ENCODE measurements at regions not wholly inside any gene's neighbourhood (a gene's known extent, or its start where the extent isn't known, plus 50 kb on each side); places are given as distances from the start of the nearest gene placed in this dataset.

- DNase-seq = no peak
Measured at GRCh38 chr16:66133643-66134338, 232.7 kb upstream of the CDH5 start.

- DNase-seq = no peak
Measured at GRCh38 chr16:66131895-66132294, 234.6 kb upstream of the CDH5 start.

GRCh38 chr16:66131156-66131807, 235.2 kb upstream of the CDH5 start:
- DNase-seq = no peak

- DNase-seq = no peak
Measured at GRCh38 chr16:66130296-66130905, 236.1 kb upstream of the CDH5 start.

GRCh38 chr16:66129196-66129595, 237.3 kb upstream of the CDH5 start:
- DNase-seq = no peak

GRCh38 chr16:66128371-66128770, 238.1 kb upstream of the CDH5 start:
- no peak for DNase-seq

GRCh38 chr16:66127459-66128370, 238.8 kb upstream of the CDH5 start:
- DNase-seq = peak; percentile 57

- DNase-seq = no peak
Measured at GRCh38 chr16:66121466-66121865, 245.0 kb upstream of the CDH5 start.

GRCh38 chr16:66120656-66121055, 245.8 kb upstream of the CDH5 start:
- no peak for DNase-seq

GRCh38 chr16:66116163-66117002, 250.1 kb upstream of the CDH5 start:
- no peak for DNase-seq

- DNase-seq = no peak
Measured at GRCh38 chr16:66115373-66115772, 251.1 kb upstream of the CDH5 start.

GRCh38 chr16:66113223-66113622, 253.3 kb upstream of the CDH5 start:
- no peak for DNase-seq

GRCh38 chr16:66109677-66110076, 256.8 kb upstream of the CDH5 start:
- no peak for DNase-seq

GRCh38 chr16:66107661-66108060, 258.8 kb upstream of the CDH5 start:
- no peak for DNase-seq

GRCh38 chr16:66103211-66103610, 263.3 kb upstream of the CDH5 start:
- no peak for DNase-seq

GRCh38 chr16:66099306-66099705, 267.2 kb upstream of the CDH5 start:
- peak; percentile 30 for DNase-seq

GRCh38 chr16:66097751-66098150, 268.7 kb upstream of the CDH5 start:
- peak; percentile 64 for DNase-seq

- DNase-seq = no peak
Measured at GRCh38 chr16:66095676-66096075, 270.8 kb upstream of the CDH5 start.

- DNase-seq = no peak
Measured at GRCh38 chr16:66093191-66093590, 273.3 kb upstream of the CDH5 start.

GRCh38 chr16:66091471-66091891, 275.0 kb upstream of the CDH5 start:
- DNase-seq = no peak

- no peak for DNase-seq
Measured at GRCh38 chr16:66088681-66089080, 277.8 kb upstream of the CDH5 start.

- DNase-seq = no peak
Measured at GRCh38 chr16:66087308-66087707, 279.2 kb upstream of the CDH5 start.
